IMR-90 (cell line): ENCODE measurements at regions not wholly inside any gene's neighbourhood (a gene's known extent, or its start where the extent isn't known, plus 50 kb on each side); places are given as distances from the start of the nearest gene placed in this dataset.

Experiments
- ATAC-seq: fragments of 200-7000 bp; cut with Tn5 transposase; 2 replicates; pipeline ENCODE4 v1.9.1; 2020; ENCODE audit warnings: low read depth, mild to moderate bottlenecking, moderate library complexity
- BruUV-seq: library from RNA; stranded (reverse); fragments of 400-500 nt; replicated peaks from 2 replicates; lab custom pipeline; 2021; lab: Mats Ljungman, UMichigan
- CTCF ChIA-PET: fragments of 300-600 bp; formaldehyde crosslinking; extraction: SDS; loops from one replicate; lab custom pipeline; 2021; ENCODE audit warnings: antibody characterized with exemption; lab: Yijun Ruan, JAX
- POLR2A ChIA-PET: fragments of 300-600 bp; sonication (Branson Sonifier 250); formaldehyde crosslinking; loops from one replicate; lab custom pipeline; 2022; ENCODE audit warnings: antibody characterized with exemption; ENCODE audit not compliant: unreplicated experiment; lab: Charles Lee
- DNase-seq: peaks from one replicate; pipeline ENCODE4 v3.0.0; 2013
- H2AFZ ChIP-seq: replicated peaks from 2 replicates; pipeline ENCODE3; 2013; ENCODE audit warnings: low read length, mild to moderate bottlenecking; ENCODE audit not compliant: poor library complexity
- H2AK5ac ChIP-seq: 2 replicates; pipeline ENCODE4 v1.6.1; 2013; ENCODE audit warnings: low read depth, low read length, inconsistent platforms
- H2AK9ac ChIP-seq: replicated peaks from 2 replicates; pipeline ENCODE3; 2013; ENCODE audit warnings: mild to moderate bottlenecking, low read depth, low read length, moderate library complexity; ENCODE audit not compliant: poor library complexity
- H2BK120ac ChIP-seq: 2 replicates; pipeline ENCODE4 v1.6.1; 2013; ENCODE audit warnings: low read depth, low read length, inconsistent platforms
- H2BK15ac ChIP-seq: 3 replicates; pipeline ENCODE4 v1.6.1; 2013; ENCODE audit warnings: low read depth, low read length, inconsistent platforms
- H2BK20ac ChIP-seq: 2 replicates; pipeline ENCODE4 v1.6.1; 2013; ENCODE audit warnings: low read depth, mild to moderate bottlenecking, inconsistent platforms, low read length, moderate library complexity
- H2BK5ac ChIP-seq: 2 replicates; pipeline ENCODE4 v1.6.1; 2013; ENCODE audit warnings: mild to moderate bottlenecking, low read depth, low read length, inconsistent platforms; ENCODE audit not compliant: poor library complexity, severe bottlenecking
- H3K14ac ChIP-seq: replicated peaks from 2 replicates; pipeline ENCODE4 v1.6.1; 2013; ENCODE audit warnings: low read depth, low read length, inconsistent platforms
- H3K18ac ChIP-seq: 2 replicates; pipeline ENCODE4 v1.6.1; 2013; ENCODE audit warnings: low read depth, low read length, control low read depth
- H3K23ac ChIP-seq: 2 replicates; pipeline ENCODE4 v1.6.1; 2013; ENCODE audit warnings: low read depth, low read length, inconsistent platforms
- H3K27ac ChIP-seq: 2 replicates; pipeline ENCODE4 v1.5.1; 2013; ENCODE audit warnings: mild to moderate bottlenecking, control low read depth, low read length; ENCODE audit not compliant: insufficient read depth
- H3K27me3 ChIP-seq: 2 replicates; pipeline ENCODE4 v1.6.1; 2013; ENCODE audit warnings: low read length; ENCODE audit not compliant: control insufficient read depth, insufficient read depth
- H3K36me3 ChIP-seq: 2 replicates; pipeline ENCODE4 v1.6.1; 2013; ENCODE audit warnings: low read length, mixed read lengths; ENCODE audit not compliant: control insufficient read depth, insufficient read depth
- H3K4ac ChIP-seq: 2 replicates; pipeline ENCODE4 v1.6.1; 2013; ENCODE audit warnings: low read depth, low read length, inconsistent platforms
- H3K4me1 ChIP-seq: 2 replicates; pipeline ENCODE4 v1.6.1; 2013; ENCODE audit warnings: low read length, mixed read lengths; ENCODE audit not compliant: control insufficient read depth, insufficient read depth
- H3K4me2 ChIP-seq: 2 replicates; pipeline ENCODE4 v1.6.1; 2013; ENCODE audit warnings: low read depth, mild to moderate bottlenecking, control low read depth, low read length, moderate library complexity
- H3K4me3 ChIP-seq: 2 replicates; pipeline ENCODE4 v1.5.1; 2013; ENCODE audit warnings: low read depth, mild to moderate bottlenecking, control low read depth, low read length, moderate library complexity; ENCODE audit not compliant: insufficient read depth
- H3K56ac ChIP-seq: 2 replicates; pipeline ENCODE4 v1.6.1; 2013; ENCODE audit warnings: low read length, inconsistent platforms; ENCODE audit not compliant: insufficient read depth; ENCODE audit errors: extremely low read depth
- H3K79me1 ChIP-seq, 2 experiments: 2 replicates each; pipeline ENCODE4 v1.6.1; 2013; ENCODE audit warnings: low read length in 2 of 2, inconsistent platforms in 1 of 2, low read depth in 1 of 2
- H3K9ac ChIP-seq: 2 replicates; pipeline ENCODE4 v1.6.1; 2013; ENCODE audit warnings: low read depth, low read length, control low read depth
- H3K9me1 ChIP-seq: 2 replicates; pipeline ENCODE4 v1.6.1; 2013; ENCODE audit warnings: low read length, inconsistent platforms; ENCODE audit not compliant: insufficient read depth
- H3K9me3 ChIP-seq: 2 replicates; pipeline ENCODE4 v1.6.1; 2013; ENCODE audit warnings: low read length; ENCODE audit not compliant: control insufficient read depth, insufficient read depth
- H4K20me1 ChIP-seq: 2 replicates; pipeline ENCODE4 v1.6.1; 2013; ENCODE audit warnings: low read length, inconsistent platforms; ENCODE audit not compliant: insufficient read depth
- H4K5ac ChIP-seq: 2 replicates; pipeline ENCODE4 v1.6.1; 2013; ENCODE audit warnings: mild to moderate bottlenecking, low read depth, low read length, control low read depth
- H4K8ac ChIP-seq, 2 experiments: 2 replicates each; pipeline ENCODE4 v1.6.1; 2013; ENCODE audit warnings: low read depth in 2 of 2, low read length in 2 of 2, control low read depth in 1 of 2, inconsistent platforms in 1 of 2
- H4K91ac ChIP-seq: 2 replicates; pipeline ENCODE4 v1.6.1; 2013; ENCODE audit warnings: low read depth, low read length, inconsistent platforms; ENCODE audit not compliant: insufficient read depth
- BHLHE40 ChIP-seq: fragments of 150-350 bp; IDR thresholded peaks from 2 replicates; pipeline ENCODE4 v1.6.1; 2016; ENCODE audit warnings: mild to moderate bottlenecking, low read depth, low read length
- CEBPB ChIP-seq: IDR thresholded peaks from 2 replicates; pipeline ENCODE4 v1.6.1; 2012; ENCODE audit warnings: low read depth, low read length, improper control_type of control experiment
- CHD1 ChIP-seq: IDR thresholded peaks from 2 replicates; pipeline ENCODE4 v1.6.1; 2012; ENCODE audit warnings: low read depth, low read length, improper control_type of control experiment
- MAFK ChIP-seq: IDR thresholded peaks from 2 replicates; pipeline ENCODE4 v1.6.1; 2012; ENCODE audit warnings: low read depth, low read length, improper control_type of control experiment
- MXI1 ChIP-seq: IDR thresholded peaks from 2 replicates; pipeline ENCODE4 v1.6.1; 2012; ENCODE audit warnings: low read depth, mild to moderate bottlenecking, low read length, moderate library complexity, borderline replicate concordance
- NFE2L2 ChIP-seq: fragments of 150-350 bp; IDR thresholded peaks from 2 replicates; pipeline ENCODE4 v1.6.1; 2016; ENCODE audit warnings: low read depth, mild to moderate bottlenecking, low read length
- POLR2A ChIP-seq: IDR thresholded peaks from 2 replicates; pipeline ENCODE4 v1.6.1; 2012; ENCODE audit warnings: mild to moderate bottlenecking, low read depth, low read length
- RAD21 ChIP-seq: IDR thresholded peaks from 2 replicates; pipeline ENCODE4 v1.6.1; 2012; ENCODE audit warnings: low read length, improper control_type of control experiment
- RCOR1 ChIP-seq: IDR thresholded peaks from 2 replicates; pipeline ENCODE4 v1.6.1; 2012; ENCODE audit warnings: mild to moderate bottlenecking, low read length, improper control_type of control experiment; ENCODE audit not compliant: insufficient replicate concordance
- RFX5 ChIP-seq: IDR thresholded peaks from 2 replicates; pipeline ENCODE4 v1.8.0; 2012; ENCODE audit warnings: low read depth, mild to moderate bottlenecking, low read length, moderate library complexity
- SMC3 ChIP-seq: fragments of 150-350 bp; IDR thresholded peaks from 2 replicates; pipeline ENCODE4 v1.6.1; 2016; ENCODE audit warnings: low read depth, mild to moderate bottlenecking, antibody characterized with exemption, low read length, moderate library complexity
- WGBS, 2 experiments: methylation state at CpG; one replicate each; pipeline versions ENCODE4 v1.1.5 to v1.1.7; 2013; ENCODE audit warnings: missing lambda C conversion rate in 2 of 2; ENCODE audit not compliant: insufficient read length in 1 of 2; ENCODE audit errors: extremely low coverage in 2 of 2; 5-methylcytosine and 5-hydroxymethylcytosine counted together
- dilution Hi-C: fragments of 300-500 bp; cut with HindIII; formaldehyde crosslinking; loops from one replicate; pipeline ENCODE4 v1.14.3; 2018; ENCODE audit warnings: low sequenced_read_pairs; ENCODE audit not compliant: unreplicated experiment
- in situ Hi-C: fragments of 300-500 bp; cut with MboI; formaldehyde crosslinking; loops from 3 replicates; pipeline ENCODE4 v1.14.3; 2019; ENCODE audit warnings: low sequenced_read_pairs, inconsistent platforms, mixed read lengths
- intact Hi-C: fragments of 100-400 bp; cut with micrococcal nuclease; formaldehyde crosslinking; loops from 2 replicates; pipeline ENCODE4 v1.10.0; 2022
- TF ChIP-seq, protein P1 (sequence below): conservative IDR thresholded peaks from 2 replicates; pipeline ENCODE4 v1.5.1; 2012; ENCODE audit warnings: mild to moderate bottlenecking, low read depth, low read length, improper control_type of control experiment
- TF ChIP-seq, protein P2 (sequence below): fragments of 150-350 bp; IDR thresholded peaks from 2 replicates; pipeline ENCODE4 v1.6.1; 2016; ENCODE audit warnings: low read depth, mild to moderate bottlenecking, low read length, moderate library complexity, borderline replicate concordance

DNA sequence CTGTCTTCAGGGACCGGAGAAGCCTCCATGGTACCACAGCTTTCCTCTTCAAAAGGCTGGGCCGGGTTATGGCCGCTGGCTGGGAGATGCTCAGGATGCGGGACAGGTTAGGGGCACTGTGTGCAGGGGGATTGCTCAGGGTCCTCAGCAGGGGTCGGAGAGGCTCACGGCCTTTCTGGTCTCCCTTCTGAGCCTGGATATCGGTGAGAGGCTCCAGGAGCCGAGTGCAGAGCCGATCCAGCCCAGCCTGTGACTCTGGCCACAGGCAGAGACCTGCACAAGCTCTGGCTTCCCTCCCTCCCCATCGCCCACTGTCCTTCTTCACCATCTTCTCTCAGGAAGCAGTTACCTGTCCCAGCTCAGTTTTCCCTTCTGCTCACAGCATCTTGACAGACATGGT, 306.0 kb downstream of the ZNF536 start:
- Histone ChIP-seq H4K8ac (no peak overlapping the region), H2BK15ac (no peak overlapping the region), H2BK20ac (no peak overlapping the region), H3K23ac (no peak overlapping the region), H3K56ac (no peak overlapping the region), H3K27ac (no peak overlapping the region), H3K4me1 (no peaks in the 10 kb centered on the region), H3K9me1 (no peaks in the 10 kb centered on the region), H3K36me3 (no peaks in the 10 kb centered on the region), H3K9ac (no peak overlapping the region), H2BK5ac (no peak overlapping the region), H4K5ac (no peak overlapping the region), H2BK120ac (no peak overlapping the region), H3K14ac (no peak overlapping the region), H4K20me1 (no peaks in the 10 kb centered on the region), H3K4me2 (no peak overlapping the region), H3K9me3 (no peaks in the 10 kb centered on the region), H3K4ac (no peak overlapping the region), H2AFZ (no peak overlapping the region), H3K79me1 (no peaks in the 10 kb centered on the region), H3K27me3 (no peaks in the 10 kb centered on the region; the same call in 1 of the 2 replicates), H4K91ac (no peak overlapping the region), H3K4me3 (no peak overlapping the region), H3K18ac (no peak overlapping the region), H2AK9ac (no peak overlapping the region), H2AK5ac (no peak overlapping the region)
- TF ChIP-seq POLR2A (no peak), CEBPB (no peak), MAFK (no peak), NFE2L2 (no peak), RAD21 (no peak), MXI1 (no peak), BHLHE40 (no peak), RFX5 (no peak), RCOR1 (no peak), SMC3 (no peak), CHD1 (no peak)
- TF ChIP-seq, protein P1, sequence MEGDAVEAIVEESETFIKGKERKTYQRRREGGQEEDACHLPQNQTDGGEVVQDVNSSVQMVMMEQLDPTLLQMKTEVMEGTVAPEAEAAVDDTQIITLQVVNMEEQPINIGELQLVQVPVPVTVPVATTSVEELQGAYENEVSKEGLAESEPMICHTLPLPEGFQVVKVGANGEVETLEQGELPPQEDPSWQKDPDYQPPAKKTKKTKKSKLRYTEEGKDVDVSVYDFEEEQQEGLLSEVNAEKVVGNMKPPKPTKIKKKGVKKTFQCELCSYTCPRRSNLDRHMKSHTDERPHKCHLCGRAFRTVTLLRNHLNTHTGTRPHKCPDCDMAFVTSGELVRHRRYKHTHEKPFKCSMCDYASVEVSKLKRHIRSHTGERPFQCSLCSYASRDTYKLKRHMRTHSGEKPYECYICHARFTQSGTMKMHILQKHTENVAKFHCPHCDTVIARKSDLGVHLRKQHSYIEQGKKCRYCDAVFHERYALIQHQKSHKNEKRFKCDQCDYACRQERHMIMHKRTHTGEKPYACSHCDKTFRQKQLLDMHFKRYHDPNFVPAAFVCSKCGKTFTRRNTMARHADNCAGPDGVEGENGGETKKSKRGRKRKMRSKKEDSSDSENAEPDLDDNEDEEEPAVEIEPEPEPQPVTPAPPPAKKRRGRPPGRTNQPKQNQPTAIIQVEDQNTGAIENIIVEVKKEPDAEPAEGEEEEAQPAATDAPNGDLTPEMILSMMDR, result no peak
- TF ChIP-seq, protein P2, sequence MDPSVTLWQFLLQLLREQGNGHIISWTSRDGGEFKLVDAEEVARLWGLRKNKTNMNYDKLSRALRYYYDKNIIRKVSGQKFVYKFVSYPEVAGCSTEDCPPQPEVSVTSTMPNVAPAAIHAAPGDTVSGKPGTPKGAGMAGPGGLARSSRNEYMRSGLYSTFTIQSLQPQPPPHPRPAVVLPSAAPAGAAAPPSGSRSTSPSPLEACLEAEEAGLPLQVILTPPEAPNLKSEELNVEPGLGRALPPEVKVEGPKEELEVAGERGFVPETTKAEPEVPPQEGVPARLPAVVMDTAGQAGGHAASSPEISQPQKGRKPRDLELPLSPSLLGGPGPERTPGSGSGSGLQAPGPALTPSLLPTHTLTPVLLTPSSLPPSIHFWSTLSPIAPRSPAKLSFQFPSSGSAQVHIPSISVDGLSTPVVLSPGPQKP, result no peak
- no TSS peak for BruUV-seq
- dilution Hi-C loops (no loop called here), in situ Hi-C loops (loop anchor here (5.0 kb wide), 1 partner anchor 1549 kb away; no protein-coding TSS in a partner anchor), intact Hi-C loops (no loop called here)
- ATAC-seq (no peak), DNase-seq (no peak)
- ChIA-PET CTCF (interaction anchor here (1.0 to 1.2 kb wide), 2 partner anchors 9 to 11 kb away, joined by 3 to 6 read pairs; no protein-coding TSS in a partner anchor), POLR2A (no interaction called here)
- WGBS, 2 experiments, result 80% methylated on average over 1 of the region's 10 CpGs; no CpG with 5 or more reads in 1 of the 2 experiments
